ENCODE measurements at regions not wholly inside any gene's neighbourhood (a gene's known extent, or its start where the extent isn't known, plus 50 kb on each side); places are given as distances from the start of the nearest gene placed in this dataset.

- Histone ChIP-seq H3K27me3 (replicated peaks in 1 of 4; ENCODE audit: control insufficient read depth in 3 of 4, extremely low read depth in 1 of 4, insufficient read depth in 3 of 4, low read length in 3 of 4) (no peaks in the 10 kb centered on the region), H2BK5ac (ENCODE audit: low read depth, low read length) (no peak overlapping the region), H3K4me3 (ENCODE audit: extremely low read depth in 1 of 4, insufficient read depth in 2 of 4, low read depth in 3 of 4, low read length in 4 of 4) (no peak overlapping the region), H2AK5ac (ENCODE audit: low read depth, low read length) (no peak overlapping the region), H3K4me2 (ENCODE audit: insufficient read depth in 1 of 2, low read depth in 2 of 2, low read length in 2 of 2) (no peak overlapping the region), H4K8ac (ENCODE audit: extremely low read depth, insufficient read depth, low read length) (no peak overlapping the region), H2BK12ac (ENCODE audit: low read depth, low read length) (no peak overlapping the region), H3K9me3 (ENCODE audit: insufficient read depth in 2 of 2, low read depth in 1 of 2, low read length in 1 of 2) (no peaks in the 10 kb centered on the region), H3K56ac (replicated peaks; ENCODE audit: insufficient read length, low read depth, low read length) (no peak overlapping the region), H3K14ac (ENCODE audit: insufficient read length) (peak overlapping the region; percentile 16), H4K91ac (replicated peaks; ENCODE audit: insufficient read length, low read length) (no peak overlapping the region), H3K23me2 (ENCODE audit: low read depth, low read length) (no peaks in the 10 kb centered on the region), H3K27ac (ENCODE audit: low read depth, low read length) (no peak overlapping the region), H2AFZ (ENCODE audit: low read length) (no peak overlapping the region), H4K5ac (ENCODE audit: insufficient read length, low read depth, low read length) (no peak overlapping the region), H2BK15ac (ENCODE audit: low read length) (no peak overlapping the region), H3K79me2 (ENCODE audit: control insufficient read depth in 1 of 2, insufficient read depth in 2 of 2, low read length in 2 of 2) (no peaks in the 10 kb centered on the region), H2BK120ac (replicated peaks; ENCODE audit: low read depth, low read length) (no peak overlapping the region), H3K36me3 (ENCODE audit: control insufficient read depth in 2 of 4, insufficient read depth in 4 of 4, low read length in 3 of 4) (no peaks in the 10 kb centered on the region), H3K18ac (ENCODE audit: extremely low read depth, low read length) (no peak overlapping the region), H3K4ac (replicated peaks; ENCODE audit: insufficient read length, low read depth, low read length) (no peak overlapping the region), H2BK20ac (ENCODE audit: low read length) (no peak overlapping the region), H3K23ac (ENCODE audit: insufficient read length) (no peak overlapping the region), H3K9ac (replicated peaks in 1 of 4; ENCODE audit: extremely low read depth in 1 of 4, low read depth in 3 of 4, low read length in 3 of 4) (no peak overlapping the region), H4K20me1 (replicated peaks in 1 of 2; ENCODE audit: control insufficient read depth in 1 of 2, insufficient read depth in 2 of 2, low read length in 2 of 2) (no peaks in the 10 kb centered on the region), H3K4me1 (replicated peaks in 1 of 4; ENCODE audit: control insufficient read depth in 3 of 4, insufficient read depth in 4 of 4, low read length in 3 of 4) (no peaks in the 10 kb centered on the region; a peak in 1 of 7 replicates), H3K79me1 (ENCODE audit: low read depth, low read length) (no peaks in the 10 kb centered on the region)
- FAIRE-seq, result no peak
- no peak for DNase-seq (ENCODE audit: low read depth in 1 of 2, low spot score in 2 of 2)
- WGBS, 2 experiments (ENCODE audit: extremely low coverage in 1 of 2, insufficient coverage in 1 of 2, insufficient read length in 1 of 2, insufficient replicate concordance in 2 of 2, low coverage in 1 of 2, low lambda C conversion rate in 2 of 2, missing lambda C conversion rate in 1 of 2), result 91% methylated on average over 13 of the region's 13 CpGs; no CpG with 5 or more reads in 1 of the 2 experiments
- ChIA-PET POLR2A (ENCODE audit: partially characterized antibody) (no interaction called here), CTCF (ENCODE audit: partially characterized antibody) (interaction anchor here (0.6 to 1.5 kb wide), 4 partner anchors 9 to 215 kb away, joined by 3 to 4 read pairs (median 3); no protein-coding TSS in a partner anchor)
- TF ChIP-seq PHF8 (conservative IDR thresholded peaks at IDR 0.05; ENCODE audit: low read depth, low read length) (no peak), RFX5 (IDR thresholded peaks at IDR 0.05; ENCODE audit: borderline replicate concordance, low read depth, low read length) (no peak), HDAC6 (IDR thresholded peaks at IDR 0.05; ENCODE audit: low read depth, low read length) (no peak), USF2 (IDR thresholded peaks at IDR 0.05; ENCODE audit: low read length) (no peak), EGR1 (IDR thresholded peaks at IDR 0.05; ENCODE audit: borderline replicate concordance, low read depth, low read length) (no peak), EP300 (IDR thresholded peaks at IDR 0.05; ENCODE audit: borderline replicate concordance in 1 of 2, low read depth in 2 of 2, low read length in 2 of 2) (no peak), RNF2 (IDR thresholded peaks at IDR 0.05; ENCODE audit: borderline replicate concordance, low read depth, low read length, missing control alignments, poor library complexity, severe bottlenecking) (no peak), SRF (IDR thresholded peaks at IDR 0.05; ENCODE audit: low read depth, low read length) (no peak), BRCA1 (IDR thresholded peaks at IDR 0.05; ENCODE audit: low read depth, low read length) (no peak), BACH1 (IDR thresholded peaks at IDR 0.05; ENCODE audit: low read length) (no peak), SP4 (IDR thresholded peaks at IDR 0.05; ENCODE audit: low read length) (no peak), BCL11A (IDR thresholded peaks at IDR 0.05; ENCODE audit: low read depth in 2 of 2, low read length in 2 of 2) (no peak)
Measured at GRCh38 chr2:234763002-234763873, 188.6 kb upstream of the SH3BP4 start.
